ENCODE measurements at regions not wholly inside any gene's neighbourhood (a gene's known extent, or its start where the extent isn't known, plus 50 kb on each side); places are given as distances from the start of the nearest gene placed in this dataset.

DNA sequence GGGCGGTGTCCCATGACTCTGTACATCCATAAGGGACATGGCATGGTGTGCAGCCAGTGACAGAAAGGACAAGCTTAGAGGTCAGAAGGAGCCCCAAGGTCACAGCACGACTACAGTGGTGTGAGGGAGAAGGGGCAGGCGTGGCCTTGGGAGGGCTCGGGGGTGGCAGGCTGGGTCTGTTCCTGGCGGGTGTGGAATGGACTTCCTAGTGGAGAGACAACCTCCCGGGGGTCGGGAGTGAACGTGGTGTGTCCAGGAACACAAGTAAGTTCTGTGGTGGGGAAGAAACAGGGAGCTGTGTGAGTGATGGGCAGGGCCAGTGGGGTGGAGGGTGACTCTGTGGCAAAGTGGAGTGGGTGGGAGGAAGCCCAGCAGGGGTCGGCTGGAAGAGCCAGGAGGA, 279.3 kb downstream of the TEX29 start:
- Histone ChIP-seq H3K4me1 (ENCODE audit: control insufficient read depth, insufficient read depth, low read length) (peaks cover 19% of the 10 kb centered on the region), H3K9me3 (ENCODE audit: control insufficient read depth, insufficient read depth, low read depth, low read length) (no peaks in the 10 kb centered on the region), H3K27me3 (ENCODE audit: control insufficient read depth, insufficient read depth, low read length) (no peaks in the 10 kb centered on the region), H3K4me3 (ENCODE audit: low read depth, low read length) (no peak overlapping the region), H3K9ac (ENCODE audit: low read length) (no peak overlapping the region), H3K36me3 (ENCODE audit: control insufficient read depth, insufficient read depth, low read length) (no peaks in the 10 kb centered on the region), H3K27ac (ENCODE audit: low read depth, low read length) (no peak overlapping the region)

DNA sequence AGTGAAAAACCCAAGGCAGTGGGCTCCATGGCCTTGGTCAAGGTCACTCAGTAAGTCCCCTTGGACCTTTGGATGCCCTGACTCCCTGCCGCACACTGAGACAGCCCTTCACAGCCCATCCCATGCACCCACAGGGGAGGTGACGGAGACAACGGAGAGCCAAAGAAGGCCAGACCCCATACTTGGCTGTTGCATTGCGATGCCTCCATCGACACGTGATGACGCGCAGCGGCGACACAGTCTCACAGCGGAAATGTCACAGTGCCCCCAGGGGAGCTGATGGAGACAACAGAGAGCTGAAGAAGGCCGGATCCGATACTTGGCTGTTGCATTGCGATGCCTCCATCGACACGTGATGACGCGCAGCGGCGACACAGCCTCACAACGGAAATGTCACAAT, 282.4 kb downstream of the TEX29 start:
- Histone ChIP-seq H3K36me3 (ENCODE audit: control insufficient read depth, insufficient read depth, low read length) (no peaks in the 10 kb centered on the region), H3K27me3 (ENCODE audit: control insufficient read depth, insufficient read depth, low read length) (no peaks in the 10 kb centered on the region), H3K27ac (ENCODE audit: low read depth, low read length) (no peak overlapping the region), H3K4me3 (ENCODE audit: low read depth, low read length) (no peak overlapping the region), H3K9me3 (ENCODE audit: control insufficient read depth, insufficient read depth, low read depth, low read length) (no peaks in the 10 kb centered on the region), H3K9ac (ENCODE audit: low read length) (no peak overlapping the region), H3K4me1 (ENCODE audit: control insufficient read depth, insufficient read depth, low read length) (0 out of 2 replicates have a peak, but pooled peaks cover 2% of the 10 kb centered on the region)

DNA sequence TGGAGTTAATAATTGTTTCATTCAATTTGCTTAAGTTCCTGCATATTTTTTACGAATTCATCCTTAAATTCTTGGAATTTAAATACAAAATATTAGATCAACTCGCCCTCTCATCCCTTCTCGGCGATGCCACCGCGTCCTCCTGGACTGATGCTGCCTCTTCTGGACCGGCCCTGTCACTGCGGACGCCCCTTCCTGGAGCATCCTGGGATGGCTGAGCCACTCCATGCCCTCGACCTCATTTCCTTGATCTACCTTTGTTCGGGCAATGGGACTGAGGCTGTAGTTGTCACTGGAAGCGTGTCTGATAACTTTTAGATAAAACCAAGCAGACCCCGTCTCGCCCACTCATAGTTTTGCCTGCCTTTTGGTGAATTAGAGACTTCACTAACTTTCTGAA, 283.7 kb downstream of the TEX29 start:
- Histone ChIP-seq H3K4me1 (ENCODE audit: control insufficient read depth, insufficient read depth, low read length) (no peaks in the 10 kb centered on the region), H3K4me3 (ENCODE audit: low read depth, low read length) (no peak overlapping the region), H3K36me3 (ENCODE audit: control insufficient read depth, insufficient read depth, low read length) (no peaks in the 10 kb centered on the region), H3K9me3 (ENCODE audit: control insufficient read depth, insufficient read depth, low read depth, low read length) (no peaks in the 10 kb centered on the region), H3K9ac (ENCODE audit: low read length) (no peak overlapping the region), H3K27me3 (ENCODE audit: control insufficient read depth, insufficient read depth, low read length) (no peaks in the 10 kb centered on the region), H3K27ac (ENCODE audit: low read depth, low read length) (no peak overlapping the region)

DNA sequence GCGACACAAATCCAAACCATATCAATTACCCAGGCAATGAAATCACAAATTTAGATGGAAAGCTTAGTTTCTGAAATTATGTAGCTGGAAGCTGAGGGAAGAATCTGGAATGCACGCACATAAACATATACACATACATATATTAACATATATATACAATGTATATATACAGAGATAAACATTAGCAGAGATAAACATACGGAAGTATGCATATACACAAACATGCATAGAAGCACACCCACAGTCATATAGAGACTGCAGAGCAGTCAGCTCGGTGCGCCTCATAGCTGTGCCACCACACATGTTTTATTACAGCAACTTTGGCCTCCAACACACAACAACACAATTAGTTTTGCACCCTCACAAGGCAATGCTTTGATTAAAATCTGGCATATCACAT, 288.1 kb downstream of the TEX29 start:
- no peaks in the 10 kb centered on the region for H3K36me3 ChIP-seq (ENCODE audit: control insufficient read depth, insufficient read depth, low read length)
- no peak overlapping the region for H3K4me3 ChIP-seq (ENCODE audit: low read depth, low read length)
- no peaks in the 10 kb centered on the region for H3K27me3 ChIP-seq (ENCODE audit: control insufficient read depth, insufficient read depth, low read length)
- no peaks in the 10 kb centered on the region for H3K4me1 ChIP-seq (ENCODE audit: control insufficient read depth, insufficient read depth, low read length)
- H3K27ac ChIP-seq (ENCODE audit: low read depth, low read length) = no peak overlapping the region
- H3K9me3 ChIP-seq (ENCODE audit: control insufficient read depth, insufficient read depth, low read depth, low read length) = no peaks in the 10 kb centered on the region
- no peak overlapping the region for H3K9ac ChIP-seq (ENCODE audit: low read length)

DNA sequence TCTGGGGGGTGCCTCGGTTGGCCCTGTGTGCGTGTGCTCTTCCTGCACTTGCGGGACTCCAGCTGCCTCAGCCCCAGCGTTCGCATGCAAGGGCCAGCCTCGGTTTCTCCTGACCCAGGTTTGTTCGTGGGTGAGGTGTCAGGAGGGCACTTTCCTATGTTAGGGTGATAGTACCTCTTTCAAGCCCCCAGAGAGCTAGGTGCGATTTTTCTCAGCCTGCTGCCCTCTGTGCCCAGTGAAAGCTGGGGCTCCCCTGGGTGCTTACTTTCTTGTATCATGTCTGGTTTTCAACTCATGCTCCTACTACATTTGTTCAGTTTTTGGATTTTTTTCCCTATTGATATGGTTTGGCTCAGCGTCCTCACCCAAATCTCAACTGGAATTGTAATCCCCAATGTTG, 289.2 kb downstream of the TEX29 start:
- no peak overlapping the region for H3K27ac ChIP-seq (ENCODE audit: low read depth, low read length)
- no peaks in the 10 kb centered on the region for H3K36me3 ChIP-seq (ENCODE audit: control insufficient read depth, insufficient read depth, low read length)
- H3K9me3 ChIP-seq (ENCODE audit: control insufficient read depth, insufficient read depth, low read depth, low read length) = no peaks in the 10 kb centered on the region
- H3K27me3 ChIP-seq (ENCODE audit: control insufficient read depth, insufficient read depth, low read length) = no peaks in the 10 kb centered on the region
- no peak overlapping the region for H3K9ac ChIP-seq (ENCODE audit: low read length)
- no peaks in the 10 kb centered on the region for H3K4me1 ChIP-seq (ENCODE audit: control insufficient read depth, insufficient read depth, low read length)
- H3K4me3 ChIP-seq (ENCODE audit: low read depth, low read length) = no peak overlapping the region

DNA sequence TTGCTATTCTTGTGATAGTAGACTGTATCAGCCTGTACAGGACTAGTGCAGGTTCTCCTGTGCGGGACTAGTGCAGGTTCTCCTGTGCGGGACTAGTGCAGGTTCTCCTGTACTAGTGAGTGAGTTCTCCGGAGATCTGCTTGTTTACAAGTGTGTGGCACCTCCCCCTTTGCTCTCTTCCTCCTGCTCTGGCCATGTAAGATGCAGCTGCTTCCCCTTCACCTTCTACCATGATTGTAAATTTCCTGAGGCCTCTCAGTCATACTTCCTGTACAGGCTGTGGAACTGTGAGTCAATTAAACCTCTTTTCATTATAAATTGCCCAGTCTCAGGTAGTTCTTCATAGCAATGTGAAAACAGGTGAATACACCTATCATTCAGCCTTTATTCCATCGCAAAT, 289.6 kb downstream of the TEX29 start:
- H3K9ac ChIP-seq (ENCODE audit: low read length) = no peak overlapping the region
- no peaks in the 10 kb centered on the region for H3K27me3 ChIP-seq (ENCODE audit: control insufficient read depth, insufficient read depth, low read length)
- H3K27ac ChIP-seq (ENCODE audit: low read depth, low read length) = no peak overlapping the region
- no peaks in the 10 kb centered on the region for H3K9me3 ChIP-seq (ENCODE audit: control insufficient read depth, insufficient read depth, low read depth, low read length)
- H3K36me3 ChIP-seq (ENCODE audit: control insufficient read depth, insufficient read depth, low read length) = no peaks in the 10 kb centered on the region
- H3K4me1 ChIP-seq (ENCODE audit: control insufficient read depth, insufficient read depth, low read length) = no peaks in the 10 kb centered on the region
- H3K4me3 ChIP-seq (ENCODE audit: low read depth, low read length) = no peak overlapping the region

DNA sequence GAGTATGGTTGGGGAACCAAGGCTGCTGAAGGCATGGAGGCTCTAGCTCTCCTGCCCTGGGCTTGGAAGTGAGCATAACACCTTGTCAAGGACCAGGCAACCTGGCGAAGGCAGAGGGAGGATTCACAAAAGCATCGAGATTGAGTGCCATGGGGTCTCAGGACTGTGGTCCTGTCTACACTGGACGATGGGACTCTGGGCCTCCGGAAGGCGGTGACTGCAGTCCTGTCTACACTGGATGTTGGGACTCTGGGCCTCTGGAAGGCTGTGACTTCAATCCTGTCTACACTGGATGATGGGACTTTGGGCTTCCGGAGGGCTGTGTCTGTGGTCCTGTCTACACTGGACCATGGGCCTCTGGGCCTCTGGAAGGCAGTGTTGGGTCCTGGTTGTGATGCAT, 290.4 kb downstream of the TEX29 start:
- H3K27ac ChIP-seq (ENCODE audit: low read depth, low read length) = no peak overlapping the region
- H3K27me3 ChIP-seq (ENCODE audit: control insufficient read depth, insufficient read depth, low read length) = no peaks in the 10 kb centered on the region
- no peaks in the 10 kb centered on the region for H3K36me3 ChIP-seq (ENCODE audit: control insufficient read depth, insufficient read depth, low read length)
- H3K9ac ChIP-seq (ENCODE audit: low read length) = no peak overlapping the region
- H3K4me3 ChIP-seq (ENCODE audit: low read depth, low read length) = no peak overlapping the region
- no peaks in the 10 kb centered on the region for H3K9me3 ChIP-seq (ENCODE audit: control insufficient read depth, insufficient read depth, low read depth, low read length)
- no peaks in the 10 kb centered on the region for H3K4me1 ChIP-seq (ENCODE audit: control insufficient read depth, insufficient read depth, low read length)

DNA sequence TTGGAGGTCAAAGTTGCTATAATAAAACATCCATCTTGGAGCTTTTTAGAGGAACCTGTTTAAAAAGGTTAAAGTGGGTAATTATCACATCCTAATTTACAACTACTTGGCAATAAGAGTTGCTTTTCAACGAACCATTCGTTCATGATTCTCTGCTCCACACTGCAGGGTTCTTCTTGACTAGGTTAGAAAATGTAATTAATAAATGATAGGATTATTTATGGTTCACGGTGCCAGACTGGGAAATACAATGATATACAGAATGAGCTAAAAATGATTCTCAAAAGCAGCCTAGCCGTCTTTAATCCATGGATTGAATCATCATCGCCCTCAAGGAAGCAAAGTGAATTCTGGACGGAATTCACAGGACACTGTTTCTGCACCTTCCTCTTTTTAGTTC, 291.2 kb downstream of the TEX29 start:
- no peaks in the 10 kb centered on the region for H3K27me3 ChIP-seq (ENCODE audit: control insufficient read depth, insufficient read depth, low read length)
- no peak overlapping the region for H3K27ac ChIP-seq (ENCODE audit: low read depth, low read length)
- H3K4me1 ChIP-seq (ENCODE audit: control insufficient read depth, insufficient read depth, low read length) = no peaks in the 10 kb centered on the region
- H3K36me3 ChIP-seq (ENCODE audit: control insufficient read depth, insufficient read depth, low read length) = no peaks in the 10 kb centered on the region
- no peak overlapping the region for H3K4me3 ChIP-seq (ENCODE audit: low read depth, low read length)
- no peaks in the 10 kb centered on the region for H3K9me3 ChIP-seq (ENCODE audit: control insufficient read depth, insufficient read depth, low read depth, low read length)
- H3K9ac ChIP-seq (ENCODE audit: low read length) = no peak overlapping the region

DNA sequence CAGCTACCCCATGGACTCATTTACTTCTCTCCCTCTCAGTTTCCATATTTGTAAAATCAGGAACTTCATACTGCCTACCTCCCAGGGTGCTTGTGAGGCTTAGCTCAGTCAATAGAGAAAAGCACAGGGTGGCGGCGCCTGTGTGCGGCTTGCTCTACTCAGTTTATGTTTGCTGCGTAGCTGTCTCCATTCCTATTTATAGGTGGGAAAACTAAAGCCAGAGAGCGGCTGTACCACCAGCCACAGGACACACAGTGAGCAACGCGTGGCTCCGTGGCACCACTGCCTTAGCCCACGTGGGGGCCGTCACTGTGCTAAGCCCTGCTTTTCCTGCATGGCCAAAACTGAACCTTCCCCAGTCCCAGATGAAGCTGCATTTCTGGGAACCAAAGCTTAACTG, 292.4 kb downstream of the TEX29 start:
- H3K9ac ChIP-seq (ENCODE audit: low read length) = no peak overlapping the region
- H3K36me3 ChIP-seq (ENCODE audit: control insufficient read depth, insufficient read depth, low read length) = no peaks in the 10 kb centered on the region
- H3K27ac ChIP-seq (ENCODE audit: low read depth, low read length) = no peak overlapping the region
- H3K9me3 ChIP-seq (ENCODE audit: control insufficient read depth, insufficient read depth, low read depth, low read length) = no peaks in the 10 kb centered on the region
- no peaks in the 10 kb centered on the region for H3K27me3 ChIP-seq (ENCODE audit: control insufficient read depth, insufficient read depth, low read length)
- no peak overlapping the region for H3K4me3 ChIP-seq (ENCODE audit: low read depth, low read length)
- H3K4me1 ChIP-seq (ENCODE audit: control insufficient read depth, insufficient read depth, low read length) = no peaks in the 10 kb centered on the region

DNA sequence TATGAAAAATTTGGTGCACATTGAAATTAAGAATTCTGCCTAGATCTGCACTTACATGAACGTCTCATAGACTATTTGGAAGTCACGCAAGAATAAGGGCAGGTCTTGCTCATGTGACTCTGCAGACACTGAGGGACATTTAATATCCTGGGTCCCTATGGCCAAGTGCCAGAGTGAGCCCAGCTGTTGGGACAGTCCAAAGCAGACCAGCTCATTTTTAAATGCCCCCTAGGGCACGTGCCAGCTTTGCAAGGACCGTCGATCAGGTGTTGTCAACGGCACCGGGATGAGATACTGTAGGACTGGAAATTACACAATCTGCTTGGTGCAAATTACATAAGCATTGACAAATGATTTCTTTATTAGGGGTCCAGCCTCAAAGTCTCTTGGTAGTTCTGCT, 293.6 kb downstream of the TEX29 start:
- H3K27ac ChIP-seq (ENCODE audit: low read depth, low read length) = no peak overlapping the region
- H3K4me3 ChIP-seq (ENCODE audit: low read depth, low read length) = no peak overlapping the region
- no peaks in the 10 kb centered on the region for H3K9me3 ChIP-seq (ENCODE audit: control insufficient read depth, insufficient read depth, low read depth, low read length)
- no peak overlapping the region for H3K9ac ChIP-seq (ENCODE audit: low read length)
- H3K27me3 ChIP-seq (ENCODE audit: control insufficient read depth, insufficient read depth, low read length) = no peaks in the 10 kb centered on the region
- H3K4me1 ChIP-seq (ENCODE audit: control insufficient read depth, insufficient read depth, low read length) = no peaks in the 10 kb centered on the region
- H3K36me3 ChIP-seq (ENCODE audit: control insufficient read depth, insufficient read depth, low read length) = no peaks in the 10 kb centered on the region

DNA sequence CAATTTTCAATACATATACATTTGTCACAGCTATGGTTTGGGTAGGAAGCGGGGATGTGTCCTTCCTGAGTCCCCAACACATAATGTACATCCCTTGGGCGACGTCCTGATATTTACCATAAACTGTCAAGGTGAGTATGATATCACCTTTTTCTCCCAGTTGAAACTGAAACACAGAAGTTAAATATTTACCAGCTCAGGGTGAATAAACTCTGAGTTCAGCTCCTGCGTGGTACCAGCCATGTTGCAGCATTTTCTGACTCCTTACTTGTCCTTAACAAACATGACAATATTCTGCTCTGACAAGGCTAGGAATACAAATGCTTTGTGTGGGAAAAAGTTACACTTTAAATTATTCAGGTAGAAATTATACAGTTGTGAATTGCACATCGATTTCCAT, 294.2 kb downstream of the TEX29 start:
- Histone ChIP-seq H3K27ac (ENCODE audit: low read depth, low read length) (no peak overlapping the region), H3K27me3 (ENCODE audit: control insufficient read depth, insufficient read depth, low read length) (no peaks in the 10 kb centered on the region), H3K4me1 (ENCODE audit: control insufficient read depth, insufficient read depth, low read length) (no peaks in the 10 kb centered on the region), H3K9ac (ENCODE audit: low read length) (no peak overlapping the region), H3K4me3 (ENCODE audit: low read depth, low read length) (no peak overlapping the region), H3K9me3 (ENCODE audit: control insufficient read depth, insufficient read depth, low read depth, low read length) (no peaks in the 10 kb centered on the region), H3K36me3 (ENCODE audit: control insufficient read depth, insufficient read depth, low read length) (no peaks in the 10 kb centered on the region)

DNA sequence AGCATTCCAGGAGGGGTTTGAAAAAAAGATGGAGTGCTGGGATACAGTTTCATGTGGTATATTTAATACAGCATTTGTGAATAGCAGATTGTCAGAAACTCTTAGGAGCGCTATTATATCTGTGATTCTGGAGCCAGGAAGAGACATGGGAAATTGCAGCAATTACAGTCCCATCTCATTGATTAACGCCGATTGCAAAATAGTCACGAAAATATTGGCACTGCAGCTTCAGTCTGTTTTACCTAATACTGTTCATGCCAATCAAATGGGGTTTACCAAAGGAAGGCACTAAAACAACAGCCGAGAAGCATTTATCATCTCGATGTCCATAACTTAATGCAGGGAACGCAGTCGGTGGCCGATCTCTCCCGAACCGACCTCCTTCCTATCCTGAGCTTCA, 295.8 kb downstream of the TEX29 start:
- Histone ChIP-seq H3K9ac (ENCODE audit: low read length) (no peak overlapping the region), H3K27me3 (ENCODE audit: control insufficient read depth, insufficient read depth, low read length) (no peaks in the 10 kb centered on the region), H3K4me1 (ENCODE audit: control insufficient read depth, insufficient read depth, low read length) (no peaks in the 10 kb centered on the region), H3K9me3 (ENCODE audit: control insufficient read depth, insufficient read depth, low read depth, low read length) (no peaks in the 10 kb centered on the region), H3K4me3 (ENCODE audit: low read depth, low read length) (no peak overlapping the region), H3K27ac (ENCODE audit: low read depth, low read length) (no peak overlapping the region), H3K36me3 (ENCODE audit: control insufficient read depth, insufficient read depth, low read length) (no peaks in the 10 kb centered on the region)
